ENCODE measurements at regions not wholly inside any gene's neighbourhood (a gene's known extent, or its start where the extent isn't known, plus 50 kb on each side); places are given as distances from the start of the nearest gene placed in this dataset.

- Histone ChIP-seq H4K20me1 (ENCODE audit: insufficient read depth, poor library complexity, severe bottlenecking) (no peaks in the 10 kb centered on the region), H3K27me3 (no peaks in the 10 kb centered on the region), H2AFZ (no peak overlapping the region), H3K4me2 (no peak overlapping the region), H3K4me1 (ENCODE audit: insufficient read depth) (no peaks in the 10 kb centered on the region), H3K36me3 (replicated peaks; ENCODE audit: insufficient read depth, low read depth) (no peaks in the 10 kb centered on the region), H3K4me3 (no peak overlapping the region), H3K9me3 (ENCODE audit: low read depth) (no peaks in the 10 kb centered on the region), H3K9me2 (replicated peaks; ENCODE audit: insufficient read depth) (no peaks in the 10 kb centered on the region), H3K79me2 (no peaks in the 10 kb centered on the region), H3K27ac (no peak overlapping the region)
- TF ChIP-seq CTCF (IDR thresholded peaks at IDR 0.05; ENCODE audit: poor library complexity) (no peak), EZH2phosphoT487 (IDR thresholded peaks at IDR 0.05; ENCODE audit: low read depth, severe bottlenecking, unreplicated experiment) (no peak), EZH2 (IDR thresholded peaks at IDR 0.05; ENCODE audit: borderline replicate concordance) (no peak)
- 90% methylated on average over 1 of the region's 1 CpG for WGBS (ENCODE audit: low lambda C conversion rate, missing lambda C conversion rate)
- no peak for DNase-seq (ENCODE audit: low spot score)
These were observed 121.7 kb upstream of the NR3C1 start for GRCh38 chr5:143525176-143525575.

GRCh38 chr5:143524338-143524945, 121.0 kb upstream of the NR3C1 start:
- Histone ChIP-seq H3K36me3 (replicated peaks; ENCODE audit: insufficient read depth, low read depth) (no peaks in the 10 kb centered on the region), H3K27me3 (no peaks in the 10 kb centered on the region), H3K4me1 (ENCODE audit: insufficient read depth) (no peaks in the 10 kb centered on the region), H3K9me3 (ENCODE audit: low read depth) (no peaks in the 10 kb centered on the region), H2AFZ (no peak overlapping the region), H4K20me1 (ENCODE audit: insufficient read depth, poor library complexity, severe bottlenecking) (no peaks in the 10 kb centered on the region), H3K27ac (no peak overlapping the region), H3K4me3 (no peak overlapping the region), H3K79me2 (no peaks in the 10 kb centered on the region), H3K4me2 (no peak overlapping the region), H3K9me2 (replicated peaks; ENCODE audit: insufficient read depth) (no peaks in the 10 kb centered on the region)
- DNase-seq (ENCODE audit: low spot score), result no peak
- WGBS (ENCODE audit: low lambda C conversion rate, missing lambda C conversion rate), result 88% methylated on average over 2 of the region's 2 CpGs
- TF ChIP-seq EZH2phosphoT487 (IDR thresholded peaks at IDR 0.05; ENCODE audit: low read depth, severe bottlenecking, unreplicated experiment), result no peak
- no peak for TF ChIP-seq EZH2 (IDR thresholded peaks at IDR 0.05; ENCODE audit: borderline replicate concordance)
- no peak for TF ChIP-seq CTCF (IDR thresholded peaks at IDR 0.05; ENCODE audit: poor library complexity)

GRCh38 chr5:143521846-143522400, 118.4 kb upstream of the NR3C1 start:
- Histone ChIP-seq H3K79me2 (no peaks in the 10 kb centered on the region), H3K9me3 (ENCODE audit: low read depth) (no peaks in the 10 kb centered on the region), H3K4me3 (no peak overlapping the region), H3K27ac (no peak overlapping the region), H2AFZ (no peak overlapping the region), H3K27me3 (no peaks in the 10 kb centered on the region), H3K4me1 (ENCODE audit: insufficient read depth) (no peaks in the 10 kb centered on the region), H4K20me1 (ENCODE audit: insufficient read depth, poor library complexity, severe bottlenecking) (no peaks in the 10 kb centered on the region), H3K4me2 (no peak overlapping the region), H3K36me3 (replicated peaks; ENCODE audit: insufficient read depth, low read depth) (no peaks in the 10 kb centered on the region), H3K9me2 (replicated peaks; ENCODE audit: insufficient read depth) (no peaks in the 10 kb centered on the region)
- DNase-seq (ENCODE audit: low spot score), result no peak
- 87% methylated on average over 4 of the region's 4 CpGs for WGBS (ENCODE audit: low lambda C conversion rate, missing lambda C conversion rate)
- TF ChIP-seq EZH2phosphoT487 (IDR thresholded peaks at IDR 0.05; ENCODE audit: low read depth, severe bottlenecking, unreplicated experiment) (no peak), EZH2 (IDR thresholded peaks at IDR 0.05; ENCODE audit: borderline replicate concordance) (no peak), CTCF (IDR thresholded peaks at IDR 0.05; ENCODE audit: poor library complexity) (no peak)

Data from hepatocyte (in vitro differentiated cells).